GM12865 (cell line): ENCODE measurements at regions not wholly inside any gene's neighbourhood (a gene's known extent, or its start where the extent isn't known, plus 50 kb on each side); places are given as distances from the start of the nearest gene placed in this dataset.

Experiments used
- DNase-seq: peaks from one replicate; pipeline ENCODE4 v3.0.0; 2010; ENCODE audit warnings: low read depth
- H3K4me3 ChIP-seq: 2 replicates; pipeline ENCODE4 v1.5.1; 2011; ENCODE audit warnings: mild to moderate bottlenecking, low read depth, low read length, control low read depth
- CTCF ChIP-seq: IDR thresholded peaks from 2 replicates; pipeline ENCODE4 v1.5.1; 2011; ENCODE audit warnings: low read length, control low read depth, low read depth, inconsistent platforms; ENCODE audit not compliant: insufficient read depth; ENCODE audit errors: missing control alignments

DNA sequence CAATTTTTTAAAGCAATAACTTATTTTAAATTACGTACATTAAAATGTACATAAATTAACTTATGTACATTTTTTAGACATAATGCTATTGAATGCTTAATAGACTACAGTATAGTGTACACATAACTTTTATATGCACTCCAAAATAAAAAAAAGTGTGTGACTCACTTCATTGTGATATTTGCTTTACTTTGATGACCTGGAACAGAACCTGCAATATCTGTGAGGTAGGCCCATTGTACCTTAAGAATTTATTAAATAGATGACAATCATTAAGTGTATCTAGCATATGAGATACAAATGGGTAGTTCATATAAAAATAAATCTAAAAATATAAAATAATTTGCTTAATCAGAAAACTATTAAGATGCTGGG, 276.7 kb downstream of the NFKBIZ start:
- H3K4me3 ChIP-seq, result no peak overlapping the region
- DNase-seq, result no peak
- TF ChIP-seq CTCF, result no peak

- DNase-seq, result no peak
- TF ChIP-seq CTCF, result no peak
- no peak overlapping the region for H3K4me3 ChIP-seq
Observed at GRCh38 chr3:102129760-102130608, 280.7 kb downstream of the NFKBIZ start.

DNA sequence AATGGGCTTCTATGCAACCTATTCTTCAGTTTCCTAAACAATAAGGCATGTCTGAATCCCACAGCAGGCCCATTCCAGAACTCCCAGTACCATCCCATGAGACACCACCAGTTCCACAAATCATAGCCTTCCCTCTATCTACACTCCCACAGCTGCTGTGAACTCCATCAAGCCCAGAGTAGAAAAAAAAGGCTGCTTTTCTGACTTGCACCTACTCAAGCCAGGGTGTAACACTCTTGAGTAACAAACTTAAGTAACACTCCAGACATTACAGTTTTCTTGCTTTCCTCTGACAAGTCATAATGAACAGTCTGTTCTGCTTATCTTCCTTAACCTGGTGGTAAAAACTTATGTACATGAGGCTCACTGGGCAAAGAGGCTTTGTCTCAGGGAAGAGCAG, 283.1 kb downstream of the NFKBIZ start:
- H3K4me3 ChIP-seq, result no peak overlapping the region
- DNase-seq, result no peak
- no peak for TF ChIP-seq CTCF

- H3K4me3 ChIP-seq, result no peak overlapping the region
- no peak for TF ChIP-seq CTCF
- DNase-seq, result no peak
Observed at GRCh38 chr3:102133376-102133775, 284.1 kb downstream of the NFKBIZ start.

DNA sequence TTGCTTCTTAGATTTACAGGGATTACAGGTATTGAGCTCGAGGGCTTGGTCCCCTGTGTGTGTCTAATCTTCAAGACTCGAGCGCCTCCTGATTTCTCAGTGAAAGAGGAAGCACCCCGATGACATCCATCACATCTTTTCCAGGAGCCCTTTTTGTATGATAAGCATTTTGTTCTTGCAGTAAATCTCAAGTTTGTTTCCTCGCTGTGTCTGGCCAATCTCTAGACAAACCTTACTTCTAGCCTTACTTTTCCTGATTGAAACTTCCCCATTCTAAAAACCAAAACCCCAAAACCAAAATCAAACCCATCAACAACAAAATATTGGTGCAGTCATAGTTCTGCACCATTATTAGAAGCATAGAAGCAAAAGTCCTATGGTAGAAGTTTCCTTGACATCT, 286.0 kb downstream of the NFKBIZ start:
- no peak for DNase-seq
- H3K4me3 ChIP-seq, result no peak overlapping the region
- no peak for TF ChIP-seq CTCF

GRCh38 chr3:102136183-102136582, 286.9 kb downstream of the NFKBIZ start:
- no peak for TF ChIP-seq CTCF
- no peak for DNase-seq
- H3K4me3 ChIP-seq, result no peak overlapping the region

DNA sequence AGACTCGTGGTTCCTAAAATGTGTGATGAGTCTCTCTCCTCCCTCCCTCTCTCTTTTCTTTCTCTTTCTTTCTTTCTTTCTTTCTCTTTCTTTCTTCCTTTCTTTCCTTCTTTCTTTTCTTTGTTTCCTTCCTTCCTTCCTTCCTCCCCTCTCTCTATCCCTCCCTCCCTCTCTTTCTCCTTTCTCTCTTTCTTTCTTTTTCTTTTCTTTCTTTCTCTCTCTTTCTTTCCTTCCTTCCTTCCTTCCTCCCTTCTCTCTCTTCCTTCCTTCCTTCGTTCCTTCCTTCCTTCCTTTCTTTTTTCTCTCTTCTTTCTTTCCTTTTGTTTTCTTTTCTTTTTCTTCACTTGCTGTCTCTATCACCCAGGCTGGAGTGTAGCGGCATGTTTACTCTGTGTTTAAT, 290.8 kb downstream of the NFKBIZ start:
- no peak overlapping the region for H3K4me3 ChIP-seq
- DNase-seq, result no peak
- no peak for TF ChIP-seq CTCF
